ENCODE measurements at regions not wholly inside any gene's neighbourhood (a gene's known extent, or its start where the extent isn't known, plus 50 kb on each side); places are given as distances from the start of the nearest gene placed in this dataset.

GRCh38 chr16:64305663-64306062, 816.2 kb downstream of the CDH11 start:
- TF ChIP-seq POLR2AphosphoS5 (IDR thresholded peaks at IDR 0.05; ENCODE audit: borderline replicate concordance, low read depth, low read length) (no peak), EZH2 (IDR thresholded peaks at IDR 0.05) (no peak)

All from SK-N-MC (cell line).